Spleen (tissue), 11 donors: ENCODE measurements at regions not wholly inside any gene's neighbourhood (a gene's known extent, or its start where the extent isn't known, plus 50 kb on each side); places are given as distances from the start of the nearest gene placed in this dataset.

Source experiments
- DNase-seq: peaks from one replicate; pipeline ENCODE4 v3.0.0-alpha.2; 2020
- H3K27ac ChIP-seq, 8 donors: fragments of 200-600 bp; sonication (generic) in 7 of 8; 1 replicate in 4 of 8; 2 replicates in 4 of 8; pipeline versions ENCODE4 v1.5.0 to v1.8.0; 2016 to 2021; ENCODE audit warnings: inconsistent platforms in 4 of 8, mild to moderate bottlenecking in 4 of 8, moderate library complexity in 1 of 8
- H3K27me3 ChIP-seq, 7 donors: fragments of 200-600 bp; sonication (generic) in 6 of 7; replicated peaks in 1 of 7; 1 replicate in 4 of 7; 2 replicates in 3 of 7; pipeline versions ENCODE4 v1.5.0 to v1.8.0; 2016 to 2021; ENCODE audit warnings: inconsistent platforms in 3 of 7, mild to moderate bottlenecking in 1 of 7
- H3K36me3 ChIP-seq, 6 donors: fragments of 200-600 bp; sonication (generic) in 5 of 6; 1 replicate in 4 of 6; 2 replicates in 2 of 6; pipeline versions ENCODE4 v1.5.0 to v1.8.0; 2016 to 2021; ENCODE audit warnings: inconsistent platforms in 2 of 6
- H3K4me1 ChIP-seq, 6 donors: fragments of 200-600 bp; sonication (generic) in 5 of 6; 1 replicate in 3 of 6; 2 replicates in 3 of 6; pipeline versions ENCODE4 v1.5.0 to v1.8.0; 2016 to 2021; ENCODE audit warnings: inconsistent platforms in 3 of 6
- H3K4me3 ChIP-seq, 8 donors: fragments of 200-600 bp; sonication (generic) in 7 of 8; 1 replicate in 4 of 8; 2 replicates in 4 of 8; pipeline versions ENCODE4 v1.5.0 to v1.8.0; 2016 to 2021; ENCODE audit warnings: inconsistent platforms in 4 of 8, mild to moderate bottlenecking in 4 of 8, moderate library complexity in 2 of 8
- H3K9me3 ChIP-seq, 8 donors: fragments of 200-600 bp; sonication (generic) in 7 of 8; 1 replicate in 4 of 8; 2 replicates in 4 of 8; pipeline versions ENCODE4 v1.5.0 to v1.8.0; 2016 to 2021; ENCODE audit warnings: inconsistent platforms in 4 of 8
- CTCF ChIP-seq, 11 experiments: fragments of 200-600 bp in 7 of 11; fragments of 450-650 bp in 4 of 11; sonication (generic) in 4 of 11; IDR thresholded peaks in 8 of 11; conservative IDR thresholded peaks in 3 of 11; 1 replicate in 7 of 11; 2 replicates in 4 of 11; pipeline versions ENCODE4 v1.4.0 to v1.8.0; 2016 to 2021; ENCODE audit warnings: antibody characterized with exemption in 11 of 11, inconsistent platforms in 4 of 11, mild to moderate bottlenecking in 1 of 11
- POLR2A ChIP-seq, 3 donors: fragments of 450-650 bp; IDR thresholded peaks; one replicate each; pipeline ENCODE4 v1.5.1; 2017; ENCODE audit warnings: antibody characterized with exemption in 3 of 3, mild to moderate bottlenecking in 1 of 3
- POLR2AphosphoS5 ChIP-seq, 3 donors: sonication (generic); formaldehyde crosslinking; IDR thresholded peaks; one replicate each; pipeline ENCODE4 v1.5.1; 2017; ENCODE audit warnings: antibody characterized with exemption in 3 of 3
- WGBS, 5 donors: extraction: QIAGEN DNeasy Blood & Tissue Kit in 3 of 5; methylation state at CpG; one replicate each; pipeline versions ENCODE4 v1.1.5 to v1.1.7; 2013 to 2018; 5-methylcytosine and 5-hydroxymethylcytosine counted together
- intact Hi-C: fragments of 100-400 bp; cut with DNase I; formaldehyde crosslinking; loops from one replicate; pipeline ENCODE4 v1.15.0; 2023; ENCODE audit warnings: low total_unique reads
- donor health status: healthy with polysubstance abuse.
- donor health status: DM: no; HTN: no; CAD: no; lungs with moderate emphysema.
- donor health status: DM: no; HTN: no; CAD: no.
- donor health status: Bipolar disorder and iron deficiency.
- donor health status: healthy.
- donor health status: DM: no; HTN: no; CAD: no.
- donor health status: DM: yes; HTN: yes; CAD: no.

GRCh38 chr14:75359098-75359497, 68.7 kb upstream of the JDP2 start:
- intact Hi-C loops = no loop called here
- Histone ChIP-seq H3K4me1 (peaks cover 0 to 2% (median 0%) of the 10 kb centered on the region in 6 donors), H3K4me3 (no peak overlapping the region), H3K27me3 (no peaks in the 10 kb centered on the region), H3K9me3 (no peaks in the 10 kb centered on the region), H3K27ac (no peak overlapping the region), H3K36me3 (no peaks in the 10 kb centered on the region)
- TF ChIP-seq POLR2A (IDR thresholded peaks at IDR 0.05) = no peak
- no peak for TF ChIP-seq CTCF (IDR thresholded peaks at IDR 0.05 in 8 of 11, conservative IDR thresholded peaks at IDR 0.05 in 3 of 11)
- TF ChIP-seq POLR2AphosphoS5 (IDR thresholded peaks at IDR 0.05) = no peak
- DNase-seq = no peak
- WGBS, 5 donors = 90 to 96% (median 94%) methylated on average over 3 of the region's 3 CpGs

GRCh38 chr14:75361041-75361440, 66.8 kb upstream of the JDP2 start:
- Histone ChIP-seq H3K9me3 (no peaks in the 10 kb centered on the region), H3K36me3 (no peaks in the 10 kb centered on the region), H3K27ac (peak overlapping the region in 3 of 8 donors; percentile 50 to 57 (median 55)), H3K4me3 (no peak overlapping the region), H3K4me1 (peaks cover 0 to 4% (median 0%) of the 10 kb centered on the region in 6 donors), H3K27me3 (no peaks in the 10 kb centered on the region)
- WGBS, 5 donors = 78 to 90% (median 83%) methylated on average over 6 of the region's 6 CpGs
- intact Hi-C loops = no loop called here
- DNase-seq = no peak
- TF ChIP-seq POLR2A (IDR thresholded peaks at IDR 0.05) (no peak), CTCF (IDR thresholded peaks at IDR 0.05 in 8 of 11, conservative IDR thresholded peaks at IDR 0.05 in 3 of 11) (no peak), POLR2AphosphoS5 (IDR thresholded peaks at IDR 0.05) (no peak)

- peak overlapping the region in 6 of 8 donors; percentile 9 to 57 (median 52) for H3K27ac ChIP-seq
- intact Hi-C loops = no loop called here
- no peaks in the 10 kb centered on the region for H3K27me3 ChIP-seq
- TF ChIP-seq POLR2A (IDR thresholded peaks at IDR 0.05) (no peak), CTCF (IDR thresholded peaks at IDR 0.05 in 8 of 11, conservative IDR thresholded peaks at IDR 0.05 in 3 of 11) (no peak), POLR2AphosphoS5 (IDR thresholded peaks at IDR 0.05) (no peak)
- H3K4me3 ChIP-seq = no peak overlapping the region
- H3K36me3 ChIP-seq = no peaks in the 10 kb centered on the region
- no peaks in the 10 kb centered on the region for H3K9me3 ChIP-seq
- peaks cover 0 to 4% (median 0%) of the 10 kb centered on the region in 6 donors for H3K4me1 ChIP-seq
- WGBS, 5 donors = 53 to 67% (median 55%) methylated on average over 7 of the region's 7 CpGs
- no peak for DNase-seq
Measured at GRCh38 chr14:75361751-75362433, 65.9 kb upstream of the JDP2 start.

- Histone ChIP-seq H3K9me3 (no peaks in the 10 kb centered on the region), H3K4me3 (no peak overlapping the region), H3K36me3 (no peaks in the 10 kb centered on the region), H3K27ac (peak overlapping the region in 1 of 8 donors; percentile 57), H3K4me1 (peaks cover 0 to 4% (median 0%) of the 10 kb centered on the region in 6 donors), H3K27me3 (no peaks in the 10 kb centered on the region)
- intact Hi-C loops = no loop called here
- 87 to 95% (median 93%) methylated on average over 5 of the region's 5 CpGs for WGBS, 5 donors
- DNase-seq = no peak
- no peak for TF ChIP-seq POLR2A (IDR thresholded peaks at IDR 0.05)
- no peak for TF ChIP-seq POLR2AphosphoS5 (IDR thresholded peaks at IDR 0.05)
- no peak for TF ChIP-seq CTCF (IDR thresholded peaks at IDR 0.05 in 8 of 11, conservative IDR thresholded peaks at IDR 0.05 in 3 of 11)
Measured at GRCh38 chr14:75363130-75363529, 64.7 kb upstream of the JDP2 start.
